Hepatic stellate cell (primary cell): ENCODE measurements at regions not wholly inside any gene's neighbourhood (a gene's known extent, or its start where the extent isn't known, plus 50 kb on each side); places are given as distances from the start of the nearest gene placed in this dataset.
A peak's percentile ranks its signal among the peaks of the same experiment; 100 is the strongest.

Source experiments
- DNase-seq: peaks from one replicate; pipeline ENCODE4 v3.0.0; 2011; ENCODE audit warnings: low spot score

DNA sequence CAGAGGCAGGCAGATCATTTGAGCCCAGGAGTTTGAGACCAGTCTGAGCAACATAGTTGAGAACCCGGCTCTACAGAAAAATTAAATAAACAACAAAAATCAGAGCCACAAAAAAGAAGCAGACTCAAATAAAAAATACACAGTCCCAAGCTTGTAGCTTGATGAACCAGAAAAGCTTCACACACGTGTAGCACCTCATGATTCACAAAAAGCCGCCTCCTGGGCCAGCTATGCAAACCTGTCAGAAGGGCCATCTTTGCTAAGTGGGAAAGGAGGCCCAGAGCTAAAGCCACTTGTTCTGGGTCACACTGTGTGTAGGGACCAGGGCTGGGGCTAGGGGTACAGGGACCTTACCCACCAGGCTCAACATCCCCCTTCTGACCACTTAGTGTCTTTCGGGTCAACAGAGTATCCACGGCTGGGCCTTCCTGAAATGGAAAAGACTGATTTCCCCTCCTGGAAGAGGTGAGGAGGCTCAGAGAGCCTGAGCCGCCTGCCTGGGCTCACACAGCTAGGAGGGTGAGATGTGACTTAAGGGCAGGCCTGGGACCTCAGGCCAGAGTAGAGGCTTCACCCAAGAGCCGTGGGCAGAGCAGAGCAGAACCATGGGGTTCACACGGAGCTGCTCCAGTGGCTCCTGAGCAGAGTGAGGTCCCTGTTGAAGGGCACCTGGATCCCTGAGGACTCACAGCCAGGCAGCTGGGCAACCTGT lies 269.6 kb downstream of the PARN start:
- DNase-seq: no peak

DNA sequence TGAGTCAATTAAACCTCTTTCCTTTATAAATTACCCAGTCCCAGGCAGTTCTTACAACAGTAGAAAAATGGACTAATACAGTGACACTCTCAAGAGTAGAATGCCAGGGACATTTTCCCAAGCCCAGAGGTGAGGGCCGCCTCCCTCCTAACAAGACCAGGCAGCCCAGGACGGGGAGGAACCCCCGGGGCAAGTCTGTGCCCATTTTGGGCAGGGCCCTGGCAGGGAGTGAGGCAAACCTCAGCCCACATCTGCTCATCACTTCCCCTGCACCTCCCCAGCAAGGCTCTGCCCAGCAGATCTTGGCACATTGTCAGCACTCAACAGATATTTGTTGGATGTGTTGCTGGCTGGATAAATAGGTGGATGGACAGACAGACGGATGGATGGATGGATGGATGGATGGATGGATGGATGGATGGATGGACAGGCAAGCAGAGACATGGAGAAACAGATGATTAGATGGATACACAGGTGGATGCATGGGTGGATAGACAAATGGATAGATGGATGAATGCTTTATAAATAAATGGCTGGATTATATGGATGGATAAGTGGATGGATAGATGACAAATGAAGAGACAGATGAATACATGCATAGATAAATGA lies 271.3 kb downstream of the PARN start:
- no peak for DNase-seq

DNA sequence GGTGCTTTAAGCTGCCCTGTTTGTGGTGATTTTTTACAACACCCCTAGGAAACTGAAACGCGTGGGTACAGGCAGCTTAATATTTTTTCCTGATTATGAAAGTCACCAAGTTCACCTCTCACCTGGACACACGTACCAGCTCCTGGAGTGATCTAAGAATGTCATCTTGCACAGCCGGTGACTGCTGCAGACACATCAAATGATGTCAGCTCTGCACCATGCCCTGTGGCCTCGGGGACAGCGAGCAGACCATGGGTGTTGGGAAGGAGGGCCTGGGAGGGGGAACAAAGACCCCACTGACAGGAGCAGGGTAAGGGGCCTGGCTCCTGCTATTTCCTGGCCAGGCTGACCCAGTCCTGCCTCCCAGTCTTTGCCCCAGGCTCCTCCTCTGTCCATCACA lies 272.7 kb downstream of the PARN start:
- DNase-seq: no peak

DNA sequence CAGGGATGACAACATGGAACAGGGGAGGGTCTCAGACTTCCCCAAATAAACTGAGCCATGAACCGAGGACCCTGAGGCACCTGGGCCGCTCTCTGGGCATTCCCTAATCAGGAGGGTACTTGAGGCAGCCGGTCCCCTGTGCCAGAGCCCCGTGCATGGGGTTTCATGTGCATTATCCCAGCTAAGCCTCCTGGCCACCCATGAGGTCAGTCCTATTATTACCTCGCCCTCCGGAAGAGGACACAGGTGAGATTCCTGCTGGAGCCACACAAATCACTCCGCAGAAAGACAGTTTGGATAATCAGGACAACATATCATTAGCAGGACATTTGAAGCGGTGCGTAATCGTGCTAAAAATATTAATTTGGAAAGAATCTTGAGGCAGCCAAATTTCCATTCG lies 274.0 kb downstream of the PARN start:
- no peak for DNase-seq

DNA sequence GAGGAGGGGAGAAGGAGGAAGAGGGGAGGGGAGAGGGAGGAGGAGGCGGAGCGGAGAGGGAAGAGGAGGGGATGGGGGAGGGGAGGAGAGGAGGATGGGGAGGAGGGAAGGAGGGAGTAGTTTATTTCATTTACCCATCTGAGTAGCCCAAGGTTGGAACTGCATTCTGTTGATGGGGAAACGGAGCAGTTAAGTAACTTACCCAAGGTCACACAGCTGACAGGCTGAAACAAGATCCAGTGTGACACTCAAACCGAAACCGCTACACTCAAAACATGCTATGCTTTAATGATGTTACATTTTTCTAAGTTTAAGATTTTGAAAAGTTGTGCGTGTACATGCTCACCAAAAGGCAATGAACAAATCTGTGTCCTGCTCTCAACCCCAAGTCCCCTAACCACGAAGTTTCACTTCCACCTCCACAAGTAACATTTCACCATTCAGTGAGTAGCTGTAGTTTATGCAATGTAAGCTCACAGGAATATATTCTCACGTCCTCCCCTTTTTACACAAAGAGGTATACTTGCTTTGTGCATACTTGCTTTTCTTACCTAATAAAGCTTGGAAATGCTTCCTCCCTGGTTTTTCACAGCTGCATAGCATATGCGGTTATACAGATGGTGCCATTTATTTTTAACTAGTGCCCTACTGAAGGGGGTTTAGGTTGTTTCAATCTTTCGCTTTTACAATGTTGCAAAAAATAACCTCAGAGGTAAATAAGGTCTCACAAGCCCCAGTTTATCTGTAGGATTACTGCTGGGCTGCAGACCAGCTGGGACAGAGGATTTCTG lies 275.3 kb downstream of the PARN start:
- no peak for DNase-seq

DNA sequence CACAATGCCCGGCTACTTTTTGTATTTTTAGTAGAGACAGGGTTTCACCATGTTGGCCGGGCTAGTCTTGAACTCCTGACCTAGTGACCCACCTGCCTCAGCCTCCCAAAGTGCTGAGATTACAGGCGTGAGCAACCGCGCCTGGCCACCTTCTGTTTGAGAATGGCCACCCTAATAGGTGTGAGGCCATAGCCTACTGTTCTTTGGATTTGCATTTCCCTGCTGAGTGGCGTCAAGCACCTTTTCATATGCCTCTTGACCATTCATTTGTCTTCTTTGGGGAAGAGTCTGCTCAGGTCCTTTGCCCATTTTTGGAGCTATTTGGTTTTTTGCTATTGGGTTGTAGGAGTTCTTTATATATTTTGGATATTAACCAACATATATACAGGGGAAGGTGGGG lies 276.7 kb downstream of the PARN start:
- no peak for DNase-seq

DNA sequence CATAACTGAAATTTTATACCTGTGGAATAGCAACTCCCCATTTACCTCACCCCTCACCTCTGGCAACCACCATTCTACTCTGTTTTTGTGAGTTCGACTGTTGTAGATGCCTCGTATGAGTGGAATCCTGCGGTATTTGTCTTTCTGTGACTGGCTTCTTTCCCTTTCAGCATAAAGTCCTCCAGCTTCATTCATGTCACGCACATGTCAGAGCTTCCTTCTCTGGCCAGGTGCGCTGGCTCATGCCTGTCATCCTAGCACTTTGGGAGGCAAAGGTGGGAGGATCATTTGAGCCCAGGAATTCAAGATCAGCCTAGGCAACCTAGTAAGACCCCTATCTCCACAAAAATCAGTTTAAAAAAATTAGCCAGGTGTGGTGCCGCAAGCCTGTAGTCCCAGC lies 278.4 kb downstream of the PARN start:
- no peak for DNase-seq

DNA sequence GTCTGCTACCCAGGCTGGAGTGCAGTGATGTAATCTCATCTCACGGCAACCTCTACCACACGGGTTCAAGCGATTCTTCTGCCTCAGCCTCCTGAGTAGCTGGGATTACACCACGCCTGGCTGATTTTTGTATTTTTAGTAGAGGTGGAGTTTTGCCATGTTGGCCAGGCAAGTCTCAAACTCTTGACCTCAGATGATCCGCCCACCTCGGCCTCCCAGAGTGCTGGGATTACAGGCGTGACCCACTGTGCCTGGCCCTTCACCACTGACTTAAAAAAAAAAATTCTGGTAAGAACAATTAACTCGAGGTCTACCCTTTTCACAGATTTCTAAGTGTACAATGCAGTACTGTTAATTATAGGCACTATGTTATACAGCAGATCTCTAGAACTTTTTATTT lies 279.4 kb downstream of the PARN start:
- no peak for DNase-seq

DNA sequence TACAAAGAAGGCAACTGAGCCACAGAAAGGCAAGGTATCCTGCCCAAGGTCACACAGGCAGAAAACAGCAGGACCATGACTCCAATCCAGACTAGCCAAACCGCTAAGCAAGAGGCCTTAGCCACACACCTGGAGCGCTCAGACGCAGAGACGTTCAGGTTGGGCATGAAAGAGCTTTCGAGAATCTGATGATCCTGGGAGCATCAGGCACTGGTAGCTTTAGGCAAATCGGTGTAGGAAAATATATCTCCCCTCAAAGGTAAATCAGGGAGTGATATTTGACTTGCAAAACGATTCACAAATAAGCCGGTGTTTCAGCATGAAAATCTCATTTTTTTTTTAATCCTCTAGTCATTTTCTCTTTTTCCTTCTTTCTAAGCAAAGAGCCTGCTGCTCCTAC lies 279.0 kb downstream of the MRTFB start:
- no peak for DNase-seq

DNA sequence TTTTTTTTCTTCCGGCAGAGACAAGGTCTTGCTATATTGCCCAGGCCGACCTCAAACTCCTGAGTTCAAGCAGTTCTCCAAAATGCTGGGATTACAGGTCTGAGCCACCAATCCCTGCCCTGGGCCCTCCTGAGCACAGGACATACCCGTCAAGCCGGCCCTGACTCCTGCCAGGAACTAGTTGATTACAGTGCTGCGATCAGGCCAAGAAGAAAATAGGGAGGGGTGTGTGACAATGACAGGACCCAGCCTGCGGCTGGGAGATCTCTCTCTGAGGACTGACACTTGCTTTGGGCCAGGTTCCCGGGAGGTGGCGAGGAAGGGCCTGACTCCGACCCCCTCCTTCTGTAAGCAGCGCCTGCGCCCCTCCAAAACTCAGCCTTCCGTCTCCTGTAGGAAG lies 276.6 kb downstream of the MRTFB start:
- DNase-seq: no peak

DNA sequence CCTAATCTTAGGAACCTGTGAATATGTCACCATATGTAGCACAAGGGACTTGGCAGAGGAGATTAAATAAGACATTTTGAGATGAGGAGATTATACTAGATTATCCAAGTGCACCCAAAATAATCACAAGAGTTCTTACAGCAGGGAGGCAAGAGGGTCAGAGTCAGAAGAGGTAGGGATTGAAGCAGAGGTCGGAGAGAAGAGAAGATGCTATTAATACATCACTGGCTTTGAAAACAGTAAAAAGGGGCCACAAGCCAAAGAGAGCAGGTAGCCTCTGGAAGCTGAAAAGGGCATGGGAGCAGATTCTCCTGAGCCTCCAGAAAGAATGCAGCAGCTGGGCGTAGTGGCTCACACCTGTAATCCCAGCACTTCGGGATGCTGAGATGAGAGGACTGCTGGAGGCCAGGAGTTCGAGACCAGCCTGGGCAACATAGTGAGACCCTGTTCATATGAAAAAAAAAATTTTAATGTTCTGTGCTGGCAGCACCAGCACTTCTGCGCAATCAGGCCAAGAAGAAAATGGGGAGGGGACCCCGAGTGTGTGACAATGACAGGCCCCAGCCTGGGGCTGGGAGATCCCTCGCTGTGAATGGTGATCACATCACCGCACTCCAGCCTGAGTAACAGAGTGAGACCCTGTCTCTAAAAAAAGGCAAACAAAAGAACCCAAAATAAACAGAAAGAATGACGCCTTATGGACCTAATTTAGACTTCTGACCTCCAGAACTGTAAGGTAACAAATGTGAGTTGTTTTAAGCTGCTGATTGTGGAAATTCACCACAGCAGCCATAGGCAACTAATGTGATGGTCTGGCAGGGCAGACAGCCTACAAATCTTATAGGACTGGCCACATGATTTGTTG lies 275.4 kb downstream of the MRTFB start:
- DNase-seq: no peak

DNA sequence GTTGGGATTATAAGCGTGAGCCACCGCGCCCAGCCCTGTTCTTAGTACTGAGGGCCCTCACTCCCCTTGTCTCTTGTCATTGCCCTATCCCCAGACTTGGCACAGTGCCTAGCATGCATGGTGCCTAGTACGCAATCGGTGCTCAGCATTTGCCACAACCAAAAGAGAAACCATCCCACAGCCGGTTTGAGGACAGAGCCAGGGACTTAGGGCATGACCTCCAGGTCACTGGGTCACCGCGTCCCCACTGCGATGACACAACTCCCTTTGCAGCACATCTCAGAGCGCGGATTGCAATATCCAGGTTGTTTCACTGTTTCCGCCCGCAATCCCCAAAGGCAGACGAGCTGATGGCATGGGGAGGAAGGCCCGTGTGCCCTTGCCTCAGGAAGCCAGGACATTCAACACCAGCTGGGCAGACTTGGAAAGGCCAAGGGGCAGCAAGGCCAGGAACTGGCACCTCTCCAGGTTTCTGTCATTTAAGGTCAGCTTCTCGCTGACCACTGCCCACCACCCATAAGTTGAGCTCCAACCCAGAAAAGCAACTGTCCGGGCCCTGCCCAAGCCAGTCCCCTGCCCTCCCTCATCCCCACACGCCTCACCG lies 274.5 kb downstream of the MRTFB start:
- no peak for DNase-seq

DNA sequence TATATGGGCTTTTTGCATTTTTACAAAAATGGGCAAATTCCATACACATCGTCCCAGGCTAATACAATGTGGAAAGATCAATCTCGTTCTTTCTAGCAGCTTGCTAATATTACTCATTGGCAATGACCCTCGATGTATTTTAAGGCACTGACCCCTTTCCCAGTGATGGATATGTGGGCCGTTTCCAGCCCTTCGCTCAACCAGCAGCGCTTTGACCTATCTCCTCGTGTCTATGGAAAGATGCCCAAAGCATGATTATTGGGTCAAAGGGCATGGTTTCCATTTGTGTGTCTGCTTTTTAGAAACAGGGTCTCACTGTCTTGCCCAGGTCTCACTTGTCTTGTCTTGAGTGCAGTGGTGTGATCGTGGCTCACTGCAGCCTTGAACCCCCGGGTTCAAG lies 273.8 kb downstream of the MRTFB start:
- no peak for DNase-seq

DNA sequence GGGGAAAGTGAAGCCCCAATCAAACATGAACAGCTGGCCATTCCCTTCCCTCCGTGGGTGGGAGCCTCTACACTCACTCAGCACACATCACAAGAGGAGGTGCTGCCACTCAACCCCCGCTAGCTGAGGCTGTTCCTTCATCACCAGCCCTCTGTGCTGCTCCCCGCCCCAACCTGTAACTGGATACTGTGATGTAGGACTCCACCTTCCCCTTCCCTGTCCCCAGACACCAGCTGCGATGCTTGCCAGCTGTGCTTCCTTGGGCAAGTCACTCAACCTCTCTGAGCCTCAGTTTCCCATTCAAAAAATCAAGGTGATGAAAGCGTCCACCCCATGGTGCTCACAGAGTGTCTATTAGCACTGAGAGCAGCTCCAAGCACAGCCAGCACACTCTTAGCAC lies 273.2 kb downstream of the MRTFB start:
- DNase-seq: no peak

DNA sequence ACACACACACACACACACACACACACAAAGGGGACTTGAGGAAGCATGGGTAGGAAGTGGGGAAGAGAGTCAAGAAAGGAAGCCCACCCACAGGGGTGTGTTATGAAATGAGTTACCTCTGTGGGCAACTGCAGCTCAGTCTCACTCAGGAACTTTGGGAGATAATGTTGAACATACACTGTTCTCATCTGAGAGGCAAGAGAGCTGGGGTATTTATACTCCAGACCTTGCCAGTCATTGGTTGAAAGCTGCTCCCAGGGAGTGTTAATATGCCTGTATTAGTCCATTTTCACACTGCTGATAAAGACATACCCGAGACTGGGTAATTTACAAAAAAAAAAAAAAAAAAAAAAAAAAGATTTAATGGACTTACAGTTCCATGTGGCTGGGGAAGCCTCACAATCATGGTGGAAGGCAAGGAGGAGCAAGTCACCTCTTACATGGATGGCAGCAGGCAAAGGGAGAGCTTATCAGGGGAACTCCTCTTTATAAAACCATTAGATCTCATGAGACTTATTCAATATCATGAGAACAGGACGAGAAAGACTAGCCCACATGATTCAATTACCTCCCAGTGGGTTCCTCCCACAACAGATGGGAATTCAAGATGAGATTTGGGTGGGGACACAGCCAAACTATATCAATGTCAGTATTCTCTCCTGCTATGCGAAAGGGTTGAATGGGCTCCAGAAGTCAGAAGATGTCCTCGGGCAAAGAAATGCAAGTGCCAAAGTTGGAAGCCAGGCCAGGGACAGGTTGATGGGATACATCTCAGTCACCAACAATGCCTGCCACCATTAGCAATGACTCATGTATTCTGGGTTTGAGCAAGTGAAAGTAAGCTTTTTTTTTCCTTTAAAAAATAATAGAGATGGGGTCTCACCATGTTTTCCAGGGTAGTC lies 270.5 kb downstream of the MRTFB start:
- no peak for DNase-seq

DNA sequence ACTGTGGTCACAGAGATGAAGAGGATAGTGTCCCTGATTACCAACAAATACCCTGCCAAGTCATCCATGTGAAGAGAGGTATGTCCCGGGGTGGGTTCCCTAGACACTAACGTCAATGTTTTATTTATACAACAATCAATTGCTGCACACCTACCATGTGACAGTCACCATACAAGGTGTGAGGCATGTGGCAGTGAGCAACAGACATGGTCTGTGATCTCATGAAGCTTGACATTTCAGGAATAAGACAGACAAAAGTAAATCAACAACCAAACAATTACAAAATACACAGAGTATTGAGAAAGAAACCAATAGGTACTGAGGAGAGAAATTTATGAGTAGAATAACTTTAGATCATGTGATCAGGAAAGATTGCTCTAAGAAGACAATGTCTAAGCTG lies 268.6 kb downstream of the MRTFB start:
- DNase-seq: no peak

DNA sequence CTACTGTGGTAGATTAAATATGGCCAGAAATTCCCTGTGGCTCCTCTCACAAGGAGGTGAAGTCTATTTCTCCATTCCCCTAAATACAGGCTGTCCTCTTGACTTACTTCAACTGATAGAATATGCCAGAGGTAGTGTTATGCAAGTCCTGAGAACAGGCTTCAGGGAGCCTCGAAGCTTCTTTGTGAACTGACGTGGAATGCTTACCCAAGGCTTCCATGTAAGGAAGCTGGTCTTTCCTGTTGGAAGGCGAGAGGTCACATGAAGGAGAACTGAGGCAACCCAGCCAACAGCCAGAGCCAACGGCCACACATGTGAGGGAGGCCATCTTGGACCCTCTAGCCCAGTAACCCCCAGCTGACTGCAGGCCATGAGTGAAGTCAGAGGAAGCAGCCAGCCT lies 267.9 kb downstream of the MRTFB start:
- DNase-seq: no peak

DNA sequence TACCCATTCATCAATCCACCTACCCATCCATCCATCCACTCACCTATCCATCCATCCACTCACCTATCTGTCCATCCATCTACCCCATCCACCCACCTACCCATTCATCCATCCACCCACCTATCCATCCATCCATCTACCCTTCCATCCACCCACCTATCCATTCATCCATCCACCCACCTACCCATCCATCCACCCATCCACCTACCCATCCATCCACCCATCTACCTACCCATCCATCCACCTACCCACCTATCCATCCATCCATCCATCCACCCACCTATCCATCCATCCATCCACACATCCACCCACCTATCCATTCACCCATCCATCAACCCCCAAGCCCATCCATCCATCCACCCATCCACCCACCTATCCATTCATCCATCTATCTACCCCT lies 267.1 kb downstream of the MRTFB start:
- no peak for DNase-seq

DNA sequence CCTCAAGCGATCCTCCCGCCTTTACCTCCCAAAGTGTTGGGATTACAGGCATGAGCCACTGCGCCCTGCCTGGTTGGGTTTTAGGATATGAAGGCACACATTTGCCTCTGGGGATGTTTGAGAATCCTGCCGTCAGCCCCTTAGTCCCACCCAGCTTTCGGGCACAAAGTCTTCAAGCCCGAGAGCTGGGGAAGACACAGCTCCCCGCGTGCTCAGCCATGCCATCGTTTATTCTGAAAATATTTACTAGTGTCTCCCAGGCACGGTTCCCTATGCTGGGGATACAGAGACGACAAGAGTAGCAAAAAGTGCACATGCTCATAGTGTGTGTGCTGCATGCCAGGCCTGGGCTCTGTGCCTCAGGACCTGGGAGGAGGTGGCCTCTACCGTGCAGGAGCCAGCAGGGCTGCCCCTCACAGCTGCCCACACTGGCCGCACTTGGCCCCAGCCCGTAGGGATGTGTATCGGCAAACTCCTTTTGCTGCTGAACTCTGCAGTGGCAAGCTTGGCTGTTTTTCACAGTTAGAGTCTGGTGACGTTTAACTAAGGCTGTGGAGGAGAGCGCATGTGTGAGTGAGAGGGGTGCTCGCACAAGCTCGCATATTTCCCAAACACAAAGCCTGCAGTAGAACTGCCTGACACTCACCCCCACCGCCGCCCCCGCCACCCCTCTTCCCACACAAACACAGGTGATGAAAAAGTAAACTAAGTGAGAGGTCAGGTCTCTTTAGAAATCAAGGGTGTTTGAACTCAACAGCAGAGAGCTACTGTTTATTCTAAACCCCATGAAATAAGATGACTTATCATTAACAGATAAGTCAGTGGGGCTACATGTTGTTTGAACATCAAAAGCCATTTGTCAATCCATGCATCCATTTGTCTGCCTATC lies 266.4 kb downstream of the MRTFB start:
- peak; percentile 47 for DNase-seq

DNA sequence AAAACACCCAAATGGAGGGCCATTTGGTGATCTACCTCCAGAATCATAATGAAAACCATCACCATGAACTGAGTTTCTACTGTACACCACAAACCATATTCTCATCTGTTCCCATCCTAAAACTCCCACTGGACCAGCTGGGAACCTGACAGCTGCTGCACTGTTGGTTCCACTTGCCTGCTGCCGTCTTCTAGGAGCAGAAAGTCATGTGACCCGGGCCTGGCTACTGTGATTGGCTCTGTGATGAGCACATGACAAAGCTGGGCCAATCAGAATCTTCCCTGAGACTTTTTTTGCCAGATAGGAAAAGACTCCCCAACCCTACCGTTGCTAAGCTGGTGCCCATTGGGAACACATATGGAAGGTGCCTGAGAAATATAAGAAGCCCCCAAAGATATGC lies 264.2 kb downstream of the MRTFB start:
- no peak for DNase-seq
